ENCODE measurements at regions not wholly inside any gene's neighbourhood (a gene's known extent, or its start where the extent isn't known, plus 50 kb on each side); places are given as distances from the start of the nearest gene placed in this dataset.

- TF ChIP-seq POLR2A (IDR thresholded peaks at IDR 0.05) (no peak), CTCF (IDR thresholded peaks at IDR 0.05) (no peak)
Measured at GRCh38 chr1:99407018-99407417, 142.7 kb downstream of the PLPPR4 start.
